Pancreas (tissue), 10 donors: ENCODE measurements at regions not wholly inside any gene's neighbourhood (a gene's known extent, or its start where the extent isn't known, plus 50 kb on each side); places are given as distances from the start of the nearest gene placed in this dataset.

Source experiments
- ATAC-seq, 4 donors: fragments of 200-7000 bp; cut with Tn5 transposase; one replicate each; pipeline versions ENCODE4 v1.8.0 to v1.9.1; 2020; ENCODE audit warnings: mild to moderate bottlenecking in 4 of 4, moderate library complexity in 4 of 4
- DNase-seq, 6 donors: peaks; one replicate each; pipeline ENCODE4 v3.0.0-alpha.2; 2020
- FAIRE-seq: peaks from 2 replicates; lab custom pipeline; 2012; peaks lifted over from hg19 to GRCh38; lab: Jason Lieb, UNC
- H3K27ac ChIP-seq, 4 donors: fragments of 200-600 bp; sonication (generic); 1 replicate in 3 of 4; 2 replicates in 1 of 4; pipeline versions ENCODE4 v1.5.0 to v1.8.0; 2020
- H3K27me3 ChIP-seq, 4 donors: fragments of 200-600 bp; one replicate each; pipeline ENCODE4 v1.8.0; 2021
- H3K36me3 ChIP-seq, 3 donors: fragments of 200-600 bp; sonication (generic) in 1 of 3; one replicate each; pipeline versions ENCODE4 v1.5.0 to v1.8.0; 2020 to 2021
- H3K4me1 ChIP-seq, 3 donors: fragments of 200-600 bp; one replicate each; pipeline ENCODE4 v1.8.0; 2021
- H3K4me3 ChIP-seq, 4 donors: fragments of 200-600 bp; sonication (generic) in 2 of 4; one replicate each; pipeline versions ENCODE4 v1.5.0 to v1.8.0; 2020 to 2021
- H3K9me3 ChIP-seq, 4 donors: fragments of 200-600 bp; one replicate each; pipeline ENCODE4 v1.8.0; 2021
- WGBS, 2 donors: extraction: QIAGEN DNeasy Blood & Tissue Kit; methylation state at CpG; one replicate each; pipeline ENCODE4 v1.1.7; 2013; 5-methylcytosine and 5-hydroxymethylcytosine counted together
- intact Hi-C, 3 donors: fragments of 100-400 bp; cut with DNase I; formaldehyde crosslinking; loops; one replicate each; pipeline versions ENCODE4 v1.11.1 to v1.14.2; 2022
- TF ChIP-seq, protein P1 (sequence below), 4 donors: fragments of 200-600 bp; sonication (generic) in 3 of 4; IDR thresholded peaks; one replicate each; pipeline versions ENCODE4 v1.5.0 to v1.8.0; 2021; ENCODE audit warnings: antibody characterized with exemption in 4 of 4
- donor health status: healthy with polysubstance abuse.
- donor health status: DM: no; HTN: no; CAD: no; lungs with moderate emphysema.
- donor health status: DM: no; HTN: no; CAD: no.
- donor health status: control.
- donor health status: control.
- donor health status: Bipolar disorder and iron deficiency.
- donor health status: DM: yes; HTN: yes; CAD: no.
- donor health status: DM: no; HTN: no; CAD: no.
- donor health status: DM: no; HTN: no; CAD: no.
- donor health status: DM: yes; HTN: yes; CAD: no.

DNA sequence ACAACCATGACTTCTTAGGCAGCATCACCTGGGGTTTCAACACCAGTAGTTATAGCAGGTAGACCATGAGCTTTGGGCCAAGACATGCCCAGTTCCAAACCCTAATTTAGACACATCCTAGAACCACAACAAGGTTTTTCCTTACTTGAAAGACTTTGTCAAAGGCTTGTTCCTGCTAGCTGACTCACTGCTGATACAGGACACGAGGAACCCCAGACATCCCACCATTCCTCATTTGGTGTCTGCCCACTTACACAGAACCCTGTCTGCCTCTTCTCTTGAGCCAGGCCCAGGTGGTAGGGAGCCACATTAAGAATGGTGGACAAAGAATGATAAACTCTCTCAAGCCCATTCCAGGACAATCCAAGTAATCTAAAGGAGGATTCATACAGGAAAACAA, 109.0 kb downstream of the CCDC71L start:
- DNase-seq: no peak
- no peaks in the 10 kb centered on the region for H3K4me1 ChIP-seq
- H3K9me3 ChIP-seq: no peaks in the 10 kb centered on the region
- no peaks in the 10 kb centered on the region for H3K36me3 ChIP-seq
- TF ChIP-seq, protein P1, sequence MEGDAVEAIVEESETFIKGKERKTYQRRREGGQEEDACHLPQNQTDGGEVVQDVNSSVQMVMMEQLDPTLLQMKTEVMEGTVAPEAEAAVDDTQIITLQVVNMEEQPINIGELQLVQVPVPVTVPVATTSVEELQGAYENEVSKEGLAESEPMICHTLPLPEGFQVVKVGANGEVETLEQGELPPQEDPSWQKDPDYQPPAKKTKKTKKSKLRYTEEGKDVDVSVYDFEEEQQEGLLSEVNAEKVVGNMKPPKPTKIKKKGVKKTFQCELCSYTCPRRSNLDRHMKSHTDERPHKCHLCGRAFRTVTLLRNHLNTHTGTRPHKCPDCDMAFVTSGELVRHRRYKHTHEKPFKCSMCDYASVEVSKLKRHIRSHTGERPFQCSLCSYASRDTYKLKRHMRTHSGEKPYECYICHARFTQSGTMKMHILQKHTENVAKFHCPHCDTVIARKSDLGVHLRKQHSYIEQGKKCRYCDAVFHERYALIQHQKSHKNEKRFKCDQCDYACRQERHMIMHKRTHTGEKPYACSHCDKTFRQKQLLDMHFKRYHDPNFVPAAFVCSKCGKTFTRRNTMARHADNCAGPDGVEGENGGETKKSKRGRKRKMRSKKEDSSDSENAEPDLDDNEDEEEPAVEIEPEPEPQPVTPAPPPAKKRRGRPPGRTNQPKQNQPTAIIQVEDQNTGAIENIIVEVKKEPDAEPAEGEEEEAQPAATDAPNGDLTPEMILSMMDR (IDR thresholded peaks at IDR 0.05): no peak
- no peak for ATAC-seq
- FAIRE-seq: no peak
- H3K27ac ChIP-seq: no peak overlapping the region
- WGBS, 2 donors: 94 to 100% methylated on average over 1 of the region's 1 CpG
- H3K4me3 ChIP-seq: no peak overlapping the region
- intact Hi-C loops: no loop called here
- no peaks in the 10 kb centered on the region for H3K27me3 ChIP-seq

GRCh38 chr7:106548491-106548890, 112.5 kb downstream of the CCDC71L start:
- H3K27me3 ChIP-seq: no peaks in the 10 kb centered on the region
- intact Hi-C loops: loop anchor here in 1 of 3 donors (10.0 kb wide), 1 partner anchor 186 kb away; no protein-coding TSS in a partner anchor
- no peak for FAIRE-seq
- H3K36me3 ChIP-seq: no peaks in the 10 kb centered on the region
- no peaks in the 10 kb centered on the region for H3K9me3 ChIP-seq
- no peak for ATAC-seq
- DNase-seq: no peak
- H3K27ac ChIP-seq: no peak overlapping the region
- H3K4me3 ChIP-seq: no peak overlapping the region
- TF ChIP-seq, protein P1 (IDR thresholded peaks at IDR 0.05): no peak
- no peaks in the 10 kb centered on the region for H3K4me1 ChIP-seq

DNA sequence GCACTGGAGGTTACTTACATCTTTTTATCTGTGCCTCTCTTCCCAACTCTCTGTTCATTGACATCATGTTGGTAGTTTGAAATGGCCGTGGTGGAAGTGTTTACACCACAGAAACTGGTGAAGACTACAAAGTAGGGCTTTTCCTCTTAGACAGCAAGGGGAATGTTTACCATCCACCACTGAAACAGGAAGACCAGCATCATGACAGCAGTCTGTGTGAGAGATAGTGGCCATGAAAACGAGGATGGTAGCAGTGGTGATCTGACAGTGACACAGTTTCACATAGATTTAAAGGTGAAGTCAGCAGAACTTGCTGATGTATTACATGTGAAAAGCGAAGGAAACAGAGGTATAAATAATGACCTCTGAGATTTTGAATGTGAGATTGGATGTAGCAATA, 115.7 kb downstream of the CCDC71L start:
- no peak overlapping the region for H3K4me3 ChIP-seq
- no peaks in the 10 kb centered on the region for H3K9me3 ChIP-seq
- H3K36me3 ChIP-seq: no peaks in the 10 kb centered on the region
- 72 to 78% methylated on average over 3 of the region's 3 CpGs for WGBS, 2 donors
- no peak for FAIRE-seq
- ATAC-seq: no peak
- H3K27ac ChIP-seq: no peak overlapping the region
- intact Hi-C loops: loop anchor here in 1 of 3 donors (10.0 kb wide), 1 partner anchor 190 kb away; no protein-coding TSS in a partner anchor
- TF ChIP-seq, protein P1 (IDR thresholded peaks at IDR 0.05): no peak
- peaks cover 0 to 4% (median 0%) of the 10 kb centered on the region in 3 donors for H3K4me1 ChIP-seq
- H3K27me3 ChIP-seq: no peaks in the 10 kb centered on the region
- no peak for DNase-seq

DNA sequence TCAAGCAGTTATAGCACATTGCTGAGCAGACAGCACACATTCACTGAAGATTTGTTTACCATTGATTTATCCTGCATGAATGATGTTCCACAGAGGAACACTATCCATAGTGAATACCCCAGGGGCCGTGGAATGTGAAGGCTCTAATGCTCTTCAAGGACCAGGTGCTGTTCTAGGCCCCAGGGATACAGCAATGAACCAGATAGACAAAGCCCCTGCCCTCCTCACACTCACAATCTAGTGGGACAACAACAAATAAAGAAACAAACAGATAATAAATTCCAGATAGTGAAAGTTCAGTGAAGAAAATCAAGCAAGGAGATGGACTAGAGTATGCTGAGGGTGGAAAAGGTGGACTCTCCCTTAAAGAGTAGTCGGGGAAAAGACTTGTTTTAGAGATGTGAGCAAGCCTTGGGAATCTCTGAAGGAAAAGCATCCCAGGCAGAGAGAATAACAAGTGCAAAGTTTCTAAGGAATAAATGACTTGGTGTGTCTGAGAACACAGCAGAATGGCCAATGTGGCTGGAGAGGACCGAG, 117.7 kb downstream of the CCDC71L start:
- FAIRE-seq: no peak
- intact Hi-C loops: loop anchor here in 1 of 3 donors (10.0 kb wide), 1 partner anchor 192 kb away; no protein-coding TSS in a partner anchor
- Histone ChIP-seq H3K36me3 (no peaks in the 10 kb centered on the region), H3K9me3 (no peaks in the 10 kb centered on the region), H3K4me3 (no peak overlapping the region), H3K4me1 (peaks cover 0 to 4% (median 0%) of the 10 kb centered on the region in 3 donors), H3K27me3 (no peaks in the 10 kb centered on the region), H3K27ac (peak overlapping the region in 1 of 4 donors; percentile 4)
- TF ChIP-seq, protein P1 (IDR thresholded peaks at IDR 0.05): no peak
- no peak for ATAC-seq
- DNase-seq: no peak
- WGBS, 2 donors: 76 to 82% methylated on average over 3 of the region's 3 CpGs

DNA sequence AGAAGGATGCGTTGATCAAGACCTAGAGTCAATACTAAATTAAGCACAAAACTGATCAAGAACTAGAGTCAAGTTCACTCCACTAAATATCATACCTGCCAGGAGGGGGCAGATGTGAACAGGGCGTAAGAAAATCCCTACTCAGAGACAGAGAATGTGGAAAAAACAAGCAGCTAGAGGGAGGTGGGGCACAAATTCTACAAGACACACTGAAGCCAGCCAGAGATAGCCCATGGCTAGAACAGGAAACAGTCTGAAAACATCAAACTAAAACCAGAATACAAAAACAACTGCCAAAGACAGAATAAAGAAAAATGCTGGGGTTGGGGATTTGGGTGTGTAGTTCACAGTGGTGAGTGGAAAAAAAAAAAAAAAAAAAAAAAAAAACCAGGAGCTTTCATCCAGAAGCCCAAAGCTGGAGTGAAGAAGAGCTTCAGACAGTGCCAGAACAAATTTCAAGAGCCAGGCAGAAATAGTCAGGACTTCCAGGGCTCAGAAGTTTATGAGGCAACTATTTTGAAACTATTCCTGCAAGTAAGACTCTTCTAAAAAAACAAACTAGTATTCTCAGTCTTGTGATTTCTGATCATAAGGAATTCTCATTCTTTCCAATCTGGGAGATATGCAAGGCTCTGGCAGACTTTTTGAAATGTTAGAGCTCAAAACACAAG, 118.3 kb downstream of the CCDC71L start:
- Histone ChIP-seq H3K27me3 (no peaks in the 10 kb centered on the region), H3K9me3 (no peaks in the 10 kb centered on the region), H3K36me3 (no peaks in the 10 kb centered on the region), H3K4me1 (peaks cover 0 to 4% (median 0%) of the 10 kb centered on the region in 3 donors), H3K4me3 (no peak overlapping the region), H3K27ac (peak overlapping the region in 1 of 4 donors; percentile 4)
- DNase-seq: peak in 3 of 6 donors; percentile 34 to 62 (median 43)
- TF ChIP-seq, protein P1 (IDR thresholded peaks at IDR 0.05): peak; percentile 33 to 44 (median 36)
- 19 to 24% methylated on average over 2 of the region's 2 CpGs for WGBS, 2 donors
- peak; percentile 92 to 99 (median 96) for ATAC-seq
- intact Hi-C loops: loop anchor here in 1 of 3 donors (10.0 kb wide), 1 partner anchor 192 kb away; no protein-coding TSS in a partner anchor
- no peak for FAIRE-seq
